ENCODE measurements at regions not wholly inside any gene's neighbourhood (a gene's known extent, or its start where the extent isn't known, plus 50 kb on each side); places are given as distances from the start of the nearest gene placed in this dataset.

DNA sequence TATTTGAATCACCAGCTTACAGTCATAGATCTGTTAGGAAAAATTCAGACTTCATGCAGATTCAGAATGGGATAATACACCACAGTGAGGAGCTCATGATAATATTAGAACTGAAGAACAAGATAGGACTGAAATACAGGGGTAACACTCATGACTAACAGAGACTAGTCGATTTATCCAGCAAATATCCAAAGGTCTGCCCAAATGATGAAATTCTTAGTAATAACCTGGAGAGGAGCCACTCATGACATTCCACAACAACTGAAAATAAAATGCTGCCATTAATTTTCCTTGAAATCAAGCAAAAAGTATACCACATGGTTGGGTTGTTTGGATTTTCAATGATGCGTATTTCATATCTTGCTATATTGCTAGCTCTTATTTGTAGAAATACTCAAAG lies 903.7 kb upstream of the ADGRL3 start:
- BruUV-seq (replicated peaks), result no TSS peak
- ChIA-PET POLR2A (no interaction called here), CTCF (no interaction called here), SMC1A (ENCODE audit: uncharacterized antibody, unreplicated experiment) (no interaction called here), RAD21 (ENCODE audit: unreplicated experiment) (no interaction called here)
- Histone ChIP-seq H3K9ac (ENCODE audit: control insufficient read depth, insufficient read depth, low read length) (no peak overlapping the region), H3K4me1 (ENCODE audit: control insufficient read depth, insufficient read depth, low read length) (no peaks in the 10 kb centered on the region), H3K9me3 (replicated peaks; ENCODE audit: control insufficient read depth, insufficient read depth, low read length) (no peaks in the 10 kb centered on the region), H3K79me2 (ENCODE audit: control insufficient read depth, insufficient read depth, low read length) (no peaks in the 10 kb centered on the region), H2AFZ (ENCODE audit: control insufficient read depth, low read depth, low read length) (no peak overlapping the region), H3K27ac (ENCODE audit: control insufficient read depth, insufficient read depth) (no peak overlapping the region), H4K20me1 (ENCODE audit: control insufficient read depth, insufficient read depth) (no peaks in the 10 kb centered on the region), H3K27me3 (replicated peaks in 1 of 2; ENCODE audit: control insufficient read depth in 2 of 2, insufficient read depth in 2 of 2, low read length in 1 of 2) (no peaks in the 10 kb centered on the region), H3K4me3 (no peak overlapping the region), H3K4me2 (ENCODE audit: control insufficient read depth, insufficient read depth) (no peak overlapping the region), H3K36me3 (ENCODE audit: control insufficient read depth in 2 of 2, insufficient read depth in 2 of 2, low read length in 1 of 2) (no peaks in the 10 kb centered on the region)
- intact Hi-C loops (cut with micrococcal nuclease; ENCODE audit: unreplicated experiment) (no loop called here), in situ Hi-C loops (cut with MboI) (no loop called here)
- 35% methylated on average over 2 of the region's 2 CpGs for WGBS (ENCODE audit: insufficient coverage, insufficient replicate concordance, low lambda C conversion rate, missing lambda C conversion rate)
- DNase-seq (ENCODE audit: low read depth, low spot score), result no peak
- no peak for ATAC-seq
- no peak for FAIRE-seq
- no peak for TF ChIP-seq JUNB (IDR thresholded peaks at IDR 0.05)

DNA sequence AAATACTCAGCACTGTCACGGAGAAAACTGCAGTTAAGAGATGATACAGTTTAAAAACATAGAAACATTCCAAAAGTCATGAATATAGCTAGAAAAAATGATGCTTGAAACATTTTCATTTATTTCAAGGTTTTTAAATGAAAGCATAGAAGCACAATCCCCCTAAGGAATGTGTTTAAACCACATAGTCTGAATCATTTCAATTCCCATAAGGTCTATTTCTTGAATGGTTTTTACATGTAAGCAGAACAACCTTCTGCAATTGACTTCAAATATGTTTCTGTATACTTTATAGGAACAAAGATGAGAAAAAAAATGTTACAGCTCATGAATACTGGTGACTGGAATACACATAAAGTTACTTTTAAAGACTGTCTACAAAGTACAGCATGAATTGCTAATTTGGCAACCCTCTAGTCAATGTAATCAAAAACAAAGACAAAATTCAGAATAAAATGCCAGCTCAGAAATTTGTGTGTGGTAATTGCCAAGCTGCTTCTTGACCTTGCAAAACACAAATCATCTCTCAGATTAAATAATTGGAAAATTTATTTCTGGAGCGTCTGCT lies 886.4 kb upstream of the ADGRL3 start:
- no TSS peak for BruUV-seq (replicated peaks)
- Histone ChIP-seq H3K36me3 (ENCODE audit: control insufficient read depth in 2 of 2, insufficient read depth in 2 of 2, low read length in 1 of 2) (no peaks in the 10 kb centered on the region), H4K20me1 (ENCODE audit: control insufficient read depth, insufficient read depth) (no peaks in the 10 kb centered on the region), H3K4me2 (ENCODE audit: control insufficient read depth, insufficient read depth) (no peak overlapping the region), H3K27me3 (replicated peaks in 1 of 2; ENCODE audit: control insufficient read depth in 2 of 2, insufficient read depth in 2 of 2, low read length in 1 of 2) (no peaks in the 10 kb centered on the region), H3K27ac (ENCODE audit: control insufficient read depth, insufficient read depth) (no peak overlapping the region), H3K4me3 (no peak overlapping the region), H3K9ac (ENCODE audit: control insufficient read depth, insufficient read depth, low read length) (no peak overlapping the region), H3K9me3 (replicated peaks; ENCODE audit: control insufficient read depth, insufficient read depth, low read length) (no peaks in the 10 kb centered on the region), H3K4me1 (ENCODE audit: control insufficient read depth, insufficient read depth, low read length) (no peaks in the 10 kb centered on the region), H3K79me2 (ENCODE audit: control insufficient read depth, insufficient read depth, low read length) (no peaks in the 10 kb centered on the region), H2AFZ (ENCODE audit: control insufficient read depth, low read depth, low read length) (no peak overlapping the region)
- 67% methylated on average over 2 of the region's 2 CpGs for WGBS (ENCODE audit: insufficient coverage, insufficient replicate concordance, low lambda C conversion rate, missing lambda C conversion rate)
- DNase-seq (ENCODE audit: low read depth, low spot score) (no peak), FAIRE-seq (no peak), ATAC-seq (no peak)
- TF ChIP-seq DPF2 (IDR thresholded peaks at IDR 0.05) (no peak), CBX5 (IDR thresholded peaks at IDR 0.05; ENCODE audit: low read depth) (no peak), CBFB (IDR thresholded peaks at IDR 0.05; ENCODE audit: low read depth) (no peak), YBX1 (IDR thresholded peaks at IDR 0.05) (no peak), TCF3 (IDR thresholded peaks at IDR 0.05; ENCODE audit: borderline replicate concordance, insufficient read depth, low read depth, low read length) (no peak), MTA2 (IDR thresholded peaks at IDR 0.05; ENCODE audit: low read depth) (no peak), WRNIP1 (IDR thresholded peaks at IDR 0.05; ENCODE audit: borderline replicate concordance, low read depth, low read length) (no peak), SREBF2 (IDR thresholded peaks at IDR 0.05; ENCODE audit: low read length) (no peak), USF1 (IDR thresholded peaks at IDR 0.05; ENCODE audit: borderline replicate concordance, extremely low read length, insufficient read depth, low read depth, low read length) (no peak), NFYA (IDR thresholded peaks at IDR 0.05; ENCODE audit: borderline replicate concordance, low read depth, low read length) (no peak)
- TF ChIP-seq, protein P1, sequence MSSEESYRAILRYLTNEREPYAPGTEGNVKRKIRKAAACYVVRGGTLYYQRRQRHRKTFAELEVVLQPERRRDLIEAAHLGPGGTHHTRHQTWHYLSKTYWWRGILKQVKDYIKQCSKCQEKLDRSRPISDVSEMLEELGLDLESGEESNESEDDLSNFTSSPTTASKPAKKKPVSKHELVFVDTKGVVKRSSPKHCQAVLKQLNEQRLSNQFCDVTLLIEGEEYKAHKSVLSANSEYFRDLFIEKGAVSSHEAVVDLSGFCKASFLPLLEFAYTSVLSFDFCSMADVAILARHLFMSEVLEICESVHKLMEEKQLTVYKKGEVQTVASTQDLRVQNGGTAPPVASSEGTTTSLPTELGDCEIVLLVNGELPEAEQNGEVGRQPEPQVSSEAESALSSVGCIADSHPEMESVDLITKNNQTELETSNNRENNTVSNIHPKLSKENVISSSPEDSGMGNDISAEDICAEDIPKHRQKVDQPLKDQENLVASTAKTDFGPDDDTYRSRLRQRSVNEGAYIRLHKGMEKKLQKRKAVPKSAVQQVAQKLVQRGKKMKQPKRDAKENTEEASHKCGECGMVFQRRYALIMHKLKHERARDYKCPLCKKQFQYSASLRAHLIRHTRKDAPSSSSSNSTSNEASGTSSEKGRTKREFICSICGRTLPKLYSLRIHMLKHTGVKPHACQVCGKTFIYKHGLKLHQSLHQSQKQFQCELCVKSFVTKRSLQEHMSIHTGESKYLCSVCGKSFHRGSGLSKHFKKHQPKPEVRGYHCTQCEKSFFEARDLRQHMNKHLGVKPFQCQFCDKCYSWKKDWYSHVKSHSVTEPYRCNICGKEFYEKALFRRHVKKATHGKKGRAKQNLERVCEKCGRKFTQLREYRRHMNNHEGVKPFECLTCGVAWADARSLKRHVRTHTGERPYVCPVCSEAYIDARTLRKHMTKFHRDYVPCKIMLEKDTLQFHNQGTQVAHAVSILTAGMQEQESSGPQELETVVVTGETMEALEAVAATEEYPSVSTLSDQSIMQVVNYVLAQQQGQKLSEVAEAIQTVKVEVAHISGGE (CRISPR knock-in tag; IDR thresholded peaks at IDR 0.05), result no peak
- TF ChIP-seq, protein P2, sequence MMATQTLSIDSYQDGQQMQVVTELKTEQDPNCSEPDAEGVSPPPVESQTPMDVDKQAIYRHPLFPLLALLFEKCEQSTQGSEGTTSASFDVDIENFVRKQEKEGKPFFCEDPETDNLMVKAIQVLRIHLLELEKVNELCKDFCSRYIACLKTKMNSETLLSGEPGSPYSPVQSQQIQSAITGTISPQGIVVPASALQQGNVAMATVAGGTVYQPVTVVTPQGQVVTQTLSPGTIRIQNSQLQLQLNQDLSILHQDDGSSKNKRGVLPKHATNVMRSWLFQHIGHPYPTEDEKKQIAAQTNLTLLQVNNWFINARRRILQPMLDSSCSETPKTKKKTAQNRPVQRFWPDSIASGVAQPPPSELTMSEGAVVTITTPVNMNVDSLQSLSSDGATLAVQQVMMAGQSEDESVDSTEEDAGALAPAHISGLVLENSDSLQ (IDR thresholded peaks at IDR 0.05), result no peak
- intact Hi-C loops (cut with micrococcal nuclease; ENCODE audit: unreplicated experiment), result no loop called here
- CTCF ChIA-PET, result no interaction called here
- SMC1A ChIA-PET (ENCODE audit: uncharacterized antibody, unreplicated experiment), result interaction anchor here (1.1 kb wide), 1 partner anchor 41 kb away, joined by 3 read pairs; no protein-coding TSS in a partner anchor
- in situ Hi-C loops (cut with MboI), result no loop called here
- RAD21 ChIA-PET (ENCODE audit: unreplicated experiment), result no interaction called here
- POLR2A ChIA-PET, result no interaction called here

Data from GM12878 (cell line).